Heart left ventricle (tissue), 16 donors: ENCODE measurements at regions not wholly inside any gene's neighbourhood (a gene's known extent, or its start where the extent isn't known, plus 50 kb on each side); places are given as distances from the start of the nearest gene placed in this dataset.

Source experiments
- ATAC-seq, 4 donors: fragments of 200-7000 bp; cut with Tn5 transposase; one replicate each; pipeline ENCODE4 v1.9.1; 2020 to 2022; ENCODE audit warnings: moderate library complexity in 4 of 4, mild to moderate bottlenecking in 3 of 4, moderate number of reproducible peaks in 1 of 4
- DNase-seq, 5 donors: peaks; one replicate each; pipeline ENCODE4 v3.0.0-alpha.2; 2020
- H3K27ac ChIP-seq, 12 donors: fragments of 200-600 bp; sonication (generic) in 4 of 12; one replicate each; pipeline versions ENCODE4 v1.5.0 to v1.8.0; 2016 to 2022; ENCODE audit warnings: mild to moderate bottlenecking in 2 of 12
- H3K27me3 ChIP-seq, 9 donors: fragments of 200-600 bp; sonication (generic) in 2 of 9; one replicate each; pipeline versions ENCODE4 v1.5.1 to v1.8.0; 2016 to 2022; ENCODE audit warnings: mild to moderate bottlenecking in 3 of 9
- H3K36me3 ChIP-seq, 9 donors: fragments of 200-600 bp; sonication (generic) in 2 of 9; one replicate each; pipeline versions ENCODE4 v1.5.0 to v1.8.0; 2018 to 2022; ENCODE audit warnings: mild to moderate bottlenecking in 2 of 9
- H3K4me1 ChIP-seq, 12 donors: fragments of 200-600 bp; sonication (generic) in 4 of 12; one replicate each; pipeline versions ENCODE4 v1.5.0 to v1.8.0; 2016 to 2022; ENCODE audit warnings: mild to moderate bottlenecking in 3 of 12
- H3K4me3 ChIP-seq, 12 donors: fragments of 200-600 bp; sonication (generic) in 4 of 12; one replicate each; pipeline versions ENCODE4 v1.5.0 to v1.8.0; 2017 to 2022; ENCODE audit warnings: mild to moderate bottlenecking in 9 of 12, moderate library complexity in 4 of 12
- H3K9me3 ChIP-seq, 12 donors: fragments of 200-600 bp; sonication (generic) in 4 of 12; one replicate each; pipeline versions ENCODE4 v1.5.0 to v1.8.0; 2016 to 2022; ENCODE audit warnings: mild to moderate bottlenecking in 1 of 12
- CTCF ChIP-seq, 12 donors: fragments of 200-600 bp; sonication (generic) in 4 of 12; IDR thresholded peaks; one replicate each; pipeline versions ENCODE4 v1.5.0 to v1.8.0; 2018 to 2022; ENCODE audit warnings: antibody characterized with exemption in 12 of 12, mild to moderate bottlenecking in 5 of 12
- POLR2A ChIP-seq, 2 donors: fragments of 450-650 bp; IDR thresholded peaks; one replicate each; pipeline ENCODE4 v1.6.1; 2017; ENCODE audit warnings: antibody characterized with exemption in 2 of 2, mild to moderate bottlenecking in 2 of 2, moderate library complexity in 2 of 2
- WGBS, 4 donors: extraction: QIAGEN DNeasy Blood & Tissue Kit in 2 of 4; methylation state at CpG; one replicate each; pipeline versions ENCODE4 v1.1.5 to v1.1.7; 2013 to 2018; 5-methylcytosine and 5-hydroxymethylcytosine counted together
- intact Hi-C, 10 donors: fragments of 100-400 bp; cut with DNase I; formaldehyde crosslinking; loops; one replicate each; pipeline versions ENCODE4 v1.11.1 to v1.14.2; 2022
- donor health status: ischemic (EF 13 %, LVEDD 7.1; RV severe dilation, severe dysfunction).
- donor health status: healthy with polysubstance abuse.
- donor health status: DM: no; HTN: yes; CAD: no.
- donor health status: DM: no; HTN: no; CAD: no.
- donor health status: ischemic (EF 25% LVEDD 6.9; RV normal size, moderate dysfunction).
- donor health status: ischemic (EF 25% LVEDD 5.7; RV mildly dilated, moderate dysfunction).
- donor health status: healthy.
- donor health status: DM: yes; HTN: yes; CAD: no.
- donor health status: ischemic (EF 35%, LVEDD 5.7; RV mildly dilated, moderate dysfunction).
- donor health status: nonischemic (EF 11% LVEDD 7.7; RV severe dilation, severe dysfunction).
- donor health status: DM: yes; HTN: yes; CAD: no.
- donor health status: PGD.
- donor health status: ischemic (EF 29% LVEDD 5.4; RV normal size, mild dysfunction).
- donor health status: nonischemic (EF 23%, LVEDD 6.1; RV moderate dilation, normal function).

GRCh38 chr4:56191534-56191933 is 195.8 kb downstream of the AASDH start:
- DNase-seq (no peak), ATAC-seq (no peak)
- Histone ChIP-seq H3K4me3 (no peak overlapping the region), H3K4me1 (no peaks in the 10 kb centered on the region), H3K27ac (no peak overlapping the region), H3K27me3 (no peaks in the 10 kb centered on the region), H3K9me3 (peaks cover 0 to 9% (median 0%) of the 10 kb centered on the region in 12 donors), H3K36me3 (no peaks in the 10 kb centered on the region)
- intact Hi-C loops: no loop called here
- WGBS, 4 donors: 90 to 96% (median 92%) methylated on average over 6 of the region's 6 CpGs
- TF ChIP-seq POLR2A (IDR thresholded peaks at IDR 0.05) (no peak), CTCF (IDR thresholded peaks at IDR 0.05) (no peak)

GRCh38 chr4:56187688-56188087 is 199.6 kb downstream of the AASDH start:
- no peak for ATAC-seq
- no peak for DNase-seq
- no peak overlapping the region for H3K4me3 ChIP-seq
- H3K4me1 ChIP-seq: no peaks in the 10 kb centered on the region
- intact Hi-C loops: no loop called here
- no peaks in the 10 kb centered on the region for H3K27me3 ChIP-seq
- H3K27ac ChIP-seq: no peak overlapping the region
- TF ChIP-seq POLR2A (IDR thresholded peaks at IDR 0.05) (no peak), CTCF (IDR thresholded peaks at IDR 0.05) (no peak)
- 36 to 52% (median 45%) methylated on average over 6 of the region's 6 CpGs for WGBS, 4 donors
- H3K36me3 ChIP-seq: no peaks in the 10 kb centered on the region
- peaks cover 0 to 9% (median 0%) of the 10 kb centered on the region in 12 donors for H3K9me3 ChIP-seq

- intact Hi-C loops: no loop called here
- Histone ChIP-seq H3K36me3 (no peaks in the 10 kb centered on the region), H3K27ac (no peak overlapping the region), H3K27me3 (no peaks in the 10 kb centered on the region), H3K9me3 (peaks cover 0 to 9% (median 0%) of the 10 kb centered on the region in 12 donors), H3K4me3 (no peak overlapping the region), H3K4me1 (no peaks in the 10 kb centered on the region)
- ATAC-seq: no peak
- TF ChIP-seq CTCF (IDR thresholded peaks at IDR 0.05) (no peak), POLR2A (IDR thresholded peaks at IDR 0.05) (no peak)
- DNase-seq: no peak
- 50 to 59% (median 56%) methylated on average over 9 of the region's 9 CpGs for WGBS, 4 donors
These were observed 200.3 kb downstream of the AASDH start for GRCh38 chr4:56186808-56187523.

- 67 to 90% (median 89%) methylated on average over 4 of the region's 4 CpGs for WGBS, 4 donors
- Histone ChIP-seq H3K27ac (no peak overlapping the region), H3K4me3 (no peak overlapping the region), H3K9me3 (peaks cover 0 to 5% (median 0%) of the 10 kb centered on the region in 12 donors), H3K27me3 (no peaks in the 10 kb centered on the region), H3K4me1 (no peaks in the 10 kb centered on the region), H3K36me3 (no peaks in the 10 kb centered on the region)
- DNase-seq (no peak), ATAC-seq (no peak)
- intact Hi-C loops: no loop called here
- TF ChIP-seq CTCF (IDR thresholded peaks at IDR 0.05) (no peak), POLR2A (IDR thresholded peaks at IDR 0.05) (no peak)
These were observed 201.4 kb downstream of the AASDH start for GRCh38 chr4:56185901-56186300.
